ENCODE measurements at regions not wholly inside any gene's neighbourhood (a gene's known extent, or its start where the extent isn't known, plus 50 kb on each side); places are given as distances from the start of the nearest gene placed in this dataset.

GRCh38 chr12:118925407-118925806 lies 55.9 kb upstream of the SRRM4 start:
- H3K36me3 ChIP-seq: no peaks in the 10 kb centered on the region
- intact Hi-C loops (cut with DNase I; ENCODE audit: low total_unique reads) (no loop called here), in situ Hi-C loops (cut with MboI; ENCODE audit: low pct_ligation_motif_present in 1 of 4, low pct_unique_long_range_greater_than_20kb in 1 of 4, low sequenced_read_pairs in 3 of 4) (no loop called here)
- TF ChIP-seq POLR2A (IDR thresholded peaks at IDR 0.05) (no peak), EP300 (IDR thresholded peaks at IDR 0.05; ENCODE audit: low read depth) (no peak), CTCF (IDR thresholded peaks at IDR 0.05) (no peak), POLR2AphosphoS5 (IDR thresholded peaks at IDR 0.05) (no peak)
- no peak overlapping the region for H3K4me3 ChIP-seq
- H3K4me1 ChIP-seq: no peaks in the 10 kb centered on the region
- WGBS, 2 donors (ENCODE audit: low coverage in 1 of 2): 10 to 25% methylated on average over 1 of the region's 1 CpG
- no peaks in the 10 kb centered on the region for H3K9me3 ChIP-seq
- no peaks in the 10 kb centered on the region for H3K27me3 ChIP-seq
- no peak for DNase-seq
- H3K27ac ChIP-seq: no peak overlapping the region

GRCh38 chr12:118925826-118926225 lies 55.5 kb upstream of the SRRM4 start:
- in situ Hi-C loops (cut with MboI; ENCODE audit: low pct_ligation_motif_present in 1 of 4, low pct_unique_long_range_greater_than_20kb in 1 of 4, low sequenced_read_pairs in 3 of 4) (no loop called here), intact Hi-C loops (cut with DNase I; ENCODE audit: low total_unique reads) (no loop called here)
- TF ChIP-seq POLR2AphosphoS5 (IDR thresholded peaks at IDR 0.05): no peak
- TF ChIP-seq CTCF (IDR thresholded peaks at IDR 0.05): no peak
- Histone ChIP-seq H3K27ac (no peak overlapping the region), H3K27me3 (no peaks in the 10 kb centered on the region), H3K4me1 (no peaks in the 10 kb centered on the region), H3K4me3 (no peak overlapping the region), H3K36me3 (no peaks in the 10 kb centered on the region), H3K9me3 (no peaks in the 10 kb centered on the region)
- DNase-seq: no peak
- WGBS, 2 donors (ENCODE audit: low coverage in 1 of 2): 34 to 42% methylated on average over 3 of the region's 3 CpGs

Small RNA genes in the stretch of these regions (small RNA-seq; reads per million reads assigned to genes)
- gene RF00428 (0 reads per million in 4 donors), gene RNA5SP374 (0 reads per million in 4 donors)
